Left renal pelvis (tissue), 4 donors: ENCODE measurements at regions not wholly inside any gene's neighbourhood (a gene's known extent, or its start where the extent isn't known, plus 50 kb on each side); places are given as distances from the start of the nearest gene placed in this dataset.
"Not testable (repeated sequence)": the region's sequence is repeated elsewhere in the genome, so short reads cannot be mapped to it uniquely, and the experiment has no call there.

Experiments used
- DNase-seq, 4 donors: peaks; one replicate each; pipeline ENCODE4 v3.0.0-alpha.2; 2013; ENCODE audit warnings: low read depth in 4 of 4, low spot score in 3 of 4

DNA sequence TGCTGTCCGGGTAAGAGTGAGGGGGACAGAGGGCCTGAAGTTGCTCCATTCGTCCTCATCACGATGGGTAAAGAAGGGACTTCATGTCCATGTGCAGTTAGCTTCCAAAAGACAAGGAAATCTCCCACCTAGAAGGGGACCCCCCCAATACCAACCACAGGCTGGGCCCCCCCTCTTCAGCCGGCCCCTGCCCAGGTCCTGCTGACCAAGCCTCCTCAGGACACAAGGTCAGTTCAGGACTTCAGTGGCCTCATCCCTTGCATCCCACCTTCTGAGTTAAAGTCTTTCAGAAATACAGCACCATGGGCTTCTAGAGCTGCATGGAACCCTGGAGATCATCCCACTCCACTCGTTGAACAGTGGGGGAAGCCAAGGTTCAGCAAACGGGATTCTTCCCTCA is 115.4 kb upstream of the ERG start:
- DNase-seq, result no peak

DNA sequence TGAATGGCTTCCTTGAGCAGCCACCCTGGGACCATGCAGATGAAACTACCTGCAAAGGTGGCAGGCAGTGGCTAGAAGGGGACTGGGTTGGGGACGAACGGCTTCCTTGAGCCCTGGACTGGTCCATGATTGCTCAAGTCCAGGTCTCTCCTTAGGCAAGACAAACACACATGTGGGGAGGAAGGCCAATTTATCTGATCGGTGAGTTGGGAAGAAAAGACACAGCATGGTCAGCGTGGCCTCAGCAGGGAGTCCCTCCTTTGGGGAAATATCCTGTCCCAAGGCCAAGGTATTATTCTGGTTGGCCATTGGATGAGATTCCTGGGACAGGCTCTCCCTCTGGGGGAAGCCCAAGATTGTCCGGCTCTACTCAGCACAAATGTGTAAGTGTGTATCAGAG is 116.3 kb upstream of the ERG start:
- no peak for DNase-seq

DNA sequence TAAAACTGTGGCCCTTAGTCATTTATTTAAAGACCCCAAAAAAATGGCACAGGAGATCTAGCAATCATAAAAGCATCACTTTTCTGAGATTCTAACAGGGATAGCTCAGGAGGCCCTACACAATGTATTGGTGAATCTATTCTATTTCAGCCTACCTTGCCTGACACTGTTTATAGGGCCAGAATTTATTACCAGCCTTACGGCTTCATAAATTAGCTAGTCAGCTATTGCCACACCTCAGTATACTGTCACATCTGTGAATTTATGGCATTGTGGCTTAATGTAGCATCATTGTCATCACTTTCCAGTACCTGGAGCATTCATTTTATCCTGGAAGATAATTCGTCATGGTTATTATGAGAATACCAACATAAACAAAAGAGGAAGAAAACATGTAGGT is 121.2 kb upstream of the ERG start:
- no peak for DNase-seq

DNA sequence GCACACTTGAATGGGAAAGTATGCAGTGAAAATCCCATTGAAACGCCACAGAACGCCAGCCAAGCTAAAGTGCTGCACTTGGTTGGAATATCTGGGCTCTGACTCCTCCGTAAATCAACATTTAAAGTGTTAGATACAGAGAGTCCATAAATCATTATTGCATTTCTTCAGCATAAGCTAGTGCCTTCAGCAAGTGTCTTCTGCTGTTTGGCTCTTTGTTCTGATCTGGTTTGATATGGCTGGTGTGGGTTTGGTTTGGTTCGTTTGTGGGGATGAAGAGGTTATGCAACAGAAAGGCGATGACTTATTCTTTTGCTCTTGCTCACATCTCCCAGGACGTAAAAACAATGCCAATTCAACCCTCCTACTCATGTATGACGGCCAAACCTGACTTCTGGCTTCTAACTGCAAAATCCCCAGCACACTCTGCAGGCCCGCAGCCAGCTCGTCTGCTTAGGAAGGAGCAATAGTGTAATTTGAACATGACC is 121.8 kb upstream of the ERG start:
- DNase-seq, result no peak

DNA sequence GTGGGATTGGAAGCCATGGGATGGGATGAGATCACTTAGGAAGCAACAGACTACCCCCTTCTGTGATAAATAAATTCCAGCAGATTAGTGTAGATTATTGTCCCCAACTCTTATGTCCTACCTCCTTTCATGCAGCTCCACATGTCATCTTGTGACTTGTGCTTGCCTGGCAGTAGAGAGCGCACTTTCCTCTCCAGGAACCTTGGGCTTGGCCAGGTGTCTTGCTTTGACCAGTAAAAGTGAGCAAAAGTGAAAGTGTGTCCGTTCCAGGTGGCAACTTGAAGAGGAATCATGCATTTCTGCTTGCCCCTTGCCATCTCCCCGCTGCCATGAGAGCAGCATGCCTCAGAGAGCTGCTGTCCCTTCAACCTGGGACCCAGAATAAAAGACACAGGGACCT is 122.9 kb upstream of the ERG start:
- DNase-seq, result no peak

DNA sequence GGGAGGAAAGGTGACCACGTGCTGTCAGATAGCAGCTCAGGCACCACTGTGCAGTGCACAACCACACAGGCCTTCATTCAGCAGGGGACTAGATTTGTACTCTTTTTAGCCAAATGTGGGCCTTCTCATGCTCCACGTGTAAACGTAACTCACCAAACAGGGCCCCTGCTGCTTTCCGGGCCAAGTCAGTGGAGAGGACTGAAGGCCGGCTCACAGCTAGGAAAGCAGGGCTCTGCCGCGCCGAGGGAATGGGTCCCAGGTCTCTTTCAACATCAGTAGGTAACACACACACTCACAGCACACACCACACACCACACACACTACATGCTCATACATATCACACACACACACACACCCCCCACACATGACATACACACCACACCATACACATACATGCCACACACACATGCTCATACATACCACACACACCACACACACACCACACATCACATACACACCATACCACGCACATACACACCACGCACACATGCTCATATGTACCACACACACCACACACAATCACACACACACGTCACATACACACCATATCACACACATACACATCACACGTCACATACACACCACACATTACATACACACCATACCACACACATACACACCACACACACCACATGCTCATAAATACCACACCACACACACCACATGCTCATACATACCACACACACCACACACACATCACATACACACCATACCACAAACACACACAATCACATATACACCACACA is 124.0 kb upstream of the ERG start:
- DNase-seq, result no peak

DNA sequence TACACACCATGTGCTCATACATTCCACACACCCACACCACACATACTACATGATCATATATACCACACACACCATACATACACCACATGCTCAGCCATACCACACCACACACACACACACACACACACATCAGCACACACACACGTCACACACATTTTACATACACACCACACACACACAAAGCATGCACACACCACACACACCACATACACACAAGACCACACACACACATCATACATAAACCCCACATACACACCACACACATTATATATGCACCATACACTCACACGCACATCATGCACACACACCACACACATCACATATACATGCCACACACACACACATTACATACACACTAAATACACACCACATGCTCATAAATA is 124.5 kb upstream of the ERG start:
- no peak for DNase-seq

DNA sequence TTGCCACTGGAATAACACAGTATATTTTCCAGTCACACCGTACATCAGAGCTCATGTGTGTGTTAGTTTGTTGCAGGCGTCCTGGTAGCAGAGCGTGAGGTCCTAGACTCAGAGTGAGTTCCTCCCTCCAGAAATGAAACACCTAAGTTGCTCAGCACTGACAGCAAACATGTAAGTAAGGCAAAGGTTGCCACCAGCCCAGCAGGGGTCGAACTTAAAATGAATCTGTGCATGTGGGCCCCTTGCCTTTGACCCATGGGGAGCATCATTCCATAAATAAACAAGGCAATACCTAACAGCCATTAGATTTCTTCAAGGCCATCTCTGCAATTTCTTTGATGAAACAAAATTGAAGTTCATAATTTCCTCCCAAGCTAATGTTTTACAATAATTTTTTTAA is 125.3 kb upstream of the ERG start:
- DNase-seq, result no peak

DNA sequence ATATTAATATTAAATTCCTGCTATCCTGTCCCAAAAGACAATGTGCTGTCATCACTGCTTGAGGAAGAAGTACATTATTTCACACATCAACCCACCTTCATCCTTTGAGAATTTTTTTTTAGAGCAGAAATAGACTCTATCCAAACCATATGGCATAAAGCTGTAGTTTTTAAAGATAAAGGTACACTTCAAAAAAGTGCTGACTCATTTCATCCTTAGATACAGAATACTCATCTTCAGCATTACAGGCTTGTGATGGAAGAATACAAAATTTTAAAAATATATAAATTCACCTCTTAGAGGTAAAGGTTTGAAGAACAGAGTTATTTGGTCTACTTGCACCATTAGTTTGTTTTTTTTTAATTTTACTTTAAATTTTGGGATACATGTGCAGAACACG is 126.7 kb upstream of the ERG start:
- DNase-seq, result no peak

DNA sequence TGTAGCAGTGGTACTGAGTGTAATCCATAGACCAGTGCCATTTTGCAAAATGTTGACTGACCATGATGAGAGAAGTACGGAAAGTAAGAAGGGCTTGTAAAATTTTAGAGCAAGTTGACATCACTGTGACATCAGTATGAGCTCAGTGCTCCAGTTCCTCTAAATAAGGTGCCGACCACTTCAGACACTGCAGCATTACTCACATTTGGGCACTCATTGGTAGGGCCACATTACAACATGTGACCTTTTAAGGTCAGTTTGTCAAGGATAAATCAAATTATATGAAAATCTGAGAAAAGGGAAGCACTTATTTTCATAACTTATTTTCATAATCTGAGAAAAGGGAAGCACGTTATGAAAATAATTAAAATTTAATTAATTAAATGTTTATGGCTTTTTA is 128.0 kb upstream of the ERG start:
- DNase-seq, result no peak

DNA sequence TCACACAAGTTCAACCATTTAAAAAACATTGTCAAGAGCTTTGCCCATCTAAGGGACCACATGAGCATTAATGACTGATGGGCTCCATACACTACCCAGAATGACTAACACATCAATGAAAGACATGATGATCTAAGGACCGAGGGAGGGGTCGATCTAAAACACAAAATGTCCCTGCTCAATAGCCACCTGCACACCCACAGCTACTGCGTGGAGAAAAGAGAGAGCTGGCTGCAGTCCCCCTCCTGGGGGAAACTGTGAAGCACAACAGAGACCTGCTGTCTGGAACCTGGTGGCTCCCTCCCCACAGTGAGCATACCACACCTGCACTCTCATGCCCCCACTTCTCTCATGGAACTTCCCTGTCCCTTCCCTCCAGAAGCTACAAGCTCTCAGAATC is 130.1 kb upstream of the ERG start:
- no peak for DNase-seq

DNA sequence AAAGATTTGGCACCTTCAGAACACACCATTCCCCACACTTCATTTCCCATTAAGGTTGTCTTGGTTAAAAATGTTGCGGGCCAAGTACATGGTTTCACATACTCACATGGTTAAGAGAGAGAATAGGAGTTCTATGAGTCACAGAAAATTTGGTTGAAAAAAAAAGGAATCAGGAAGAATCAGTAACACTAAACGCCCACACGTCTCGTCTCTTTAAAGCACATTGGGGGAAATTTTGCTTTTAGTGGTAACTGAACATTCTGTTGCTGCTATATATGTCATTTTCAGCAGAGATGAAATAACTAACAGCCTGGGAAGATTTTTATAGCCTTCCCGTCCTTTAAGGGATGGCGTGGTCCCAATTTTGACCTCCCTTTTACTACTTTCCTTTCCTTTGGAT is 132.9 kb upstream of the ERG start:
- no peak for DNase-seq

DNA sequence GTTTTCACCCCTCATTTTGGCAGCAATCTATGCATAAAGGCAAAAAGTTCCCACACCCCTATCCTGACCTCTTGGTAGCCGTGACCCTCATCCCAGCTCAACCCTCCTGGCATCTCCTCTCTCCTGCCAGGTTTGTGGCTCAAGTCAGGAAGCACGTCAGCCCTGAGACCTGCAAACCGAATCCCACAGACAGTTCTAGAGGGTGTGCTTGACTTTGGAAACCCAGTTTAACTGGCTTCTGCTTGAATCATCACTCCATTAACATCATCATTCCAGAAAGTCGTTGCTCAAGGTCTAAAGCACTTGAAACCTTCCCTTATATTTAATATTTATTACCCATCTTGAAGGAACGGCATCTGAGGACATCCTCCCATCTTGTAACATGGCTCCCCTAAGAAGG is 133.4 kb upstream of the ERG start:
- DNase-seq, result no peak

DNA sequence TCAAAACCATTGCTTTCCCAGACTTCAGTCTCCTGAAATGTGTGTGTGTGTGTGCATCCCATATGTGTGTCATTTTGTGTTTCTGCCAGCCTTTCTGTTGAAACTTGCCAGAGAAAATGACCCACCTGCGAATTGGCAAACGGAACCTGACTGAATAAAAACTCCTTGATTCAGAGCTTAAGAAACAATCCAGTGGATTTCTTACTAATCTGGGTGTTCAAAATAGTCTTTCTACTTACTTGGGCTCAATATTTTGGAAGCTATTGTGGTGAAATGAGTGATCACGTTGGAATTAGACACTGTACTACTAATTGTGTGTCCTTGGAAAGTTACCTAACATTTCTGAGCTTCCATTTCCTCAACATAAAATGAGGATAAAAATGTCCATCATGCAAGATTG is 138.9 kb upstream of the ERG start:
- no peak for DNase-seq

DNA sequence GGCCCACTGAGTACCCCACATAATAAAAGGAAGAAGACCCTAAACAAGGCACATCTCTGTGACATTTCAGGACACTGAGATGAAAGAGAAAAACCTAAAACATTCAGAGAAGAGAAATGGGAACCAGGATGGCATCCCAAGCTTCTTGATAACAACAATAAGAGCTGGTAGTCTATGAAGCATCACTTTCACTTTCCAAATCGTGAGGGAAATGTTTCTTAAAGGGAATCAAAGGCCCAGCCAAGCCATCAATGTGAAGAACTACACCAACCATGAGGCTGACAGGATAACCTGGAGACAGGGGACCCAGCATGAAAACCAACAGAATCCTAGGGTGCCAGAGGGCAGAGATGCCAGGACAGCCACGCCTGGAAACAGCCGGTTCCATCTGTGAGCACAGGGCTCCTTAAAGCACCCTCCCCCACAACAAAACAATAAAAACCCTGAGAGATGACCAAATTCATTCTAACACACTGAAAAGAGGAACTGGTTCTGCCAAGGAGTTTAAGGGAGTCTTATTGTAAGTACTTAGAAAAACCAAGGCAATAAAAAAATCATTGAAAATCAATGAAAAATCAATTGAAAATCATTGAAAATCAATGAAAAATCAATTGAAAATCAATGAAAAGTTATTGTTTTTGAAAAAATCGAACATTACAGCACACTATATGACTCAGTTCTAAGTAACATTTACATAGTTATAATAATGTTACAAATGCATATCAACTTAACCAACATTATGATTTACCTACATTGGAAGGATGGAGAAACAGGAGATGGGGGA is 141.5 kb upstream of the ERG start:
- no peak for DNase-seq

DNA sequence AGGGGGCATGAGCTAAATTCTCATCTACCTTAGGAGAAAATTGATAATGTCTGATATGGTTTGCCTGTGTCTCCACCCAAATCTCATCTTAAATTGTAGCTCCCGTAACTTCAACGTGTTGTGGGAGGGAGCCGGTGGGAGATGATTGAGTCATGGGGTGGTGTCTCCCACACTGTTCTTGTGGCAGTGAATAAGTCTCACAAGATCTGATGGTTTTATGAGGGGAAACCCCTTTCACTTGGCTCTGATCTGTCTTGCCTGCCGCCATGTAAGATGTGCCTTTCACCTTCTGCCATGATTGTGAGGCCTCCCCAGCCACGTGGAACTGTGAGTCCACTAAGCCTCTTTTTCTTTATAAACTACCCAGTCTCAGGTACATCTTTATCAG is 142.1 kb upstream of the ERG start:
- DNase-seq, result not testable (repeated sequence)

DNA sequence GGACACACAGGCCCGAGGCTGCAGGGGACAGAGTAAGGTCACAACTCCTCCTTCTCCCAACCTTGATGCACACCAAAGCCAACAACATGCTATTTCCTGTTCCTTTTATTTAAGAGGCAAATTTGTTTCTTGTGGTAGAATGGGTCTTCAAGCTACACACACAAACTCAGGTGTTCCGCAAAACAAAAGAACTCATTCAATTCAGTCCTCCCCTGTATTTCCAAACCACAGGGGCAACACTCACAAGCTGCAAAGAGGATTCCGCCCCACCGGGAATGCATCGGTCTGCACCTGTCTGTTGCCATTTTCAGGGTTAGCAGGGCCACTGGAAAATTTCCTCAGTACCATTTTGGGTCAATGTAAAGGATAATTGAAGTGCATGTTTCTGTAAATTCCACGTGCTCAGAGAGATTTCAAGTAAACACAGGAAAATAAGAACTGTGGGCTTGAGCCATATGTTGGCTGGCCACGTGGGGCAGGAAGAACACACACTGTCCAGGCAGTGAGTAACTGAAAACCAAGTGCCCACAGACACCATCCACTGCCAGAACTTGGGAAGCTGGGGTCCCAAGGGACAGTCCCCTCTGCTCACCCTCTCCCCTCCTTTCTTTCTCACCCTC is 145.2 kb upstream of the ERG start:
- DNase-seq, result no peak

DNA sequence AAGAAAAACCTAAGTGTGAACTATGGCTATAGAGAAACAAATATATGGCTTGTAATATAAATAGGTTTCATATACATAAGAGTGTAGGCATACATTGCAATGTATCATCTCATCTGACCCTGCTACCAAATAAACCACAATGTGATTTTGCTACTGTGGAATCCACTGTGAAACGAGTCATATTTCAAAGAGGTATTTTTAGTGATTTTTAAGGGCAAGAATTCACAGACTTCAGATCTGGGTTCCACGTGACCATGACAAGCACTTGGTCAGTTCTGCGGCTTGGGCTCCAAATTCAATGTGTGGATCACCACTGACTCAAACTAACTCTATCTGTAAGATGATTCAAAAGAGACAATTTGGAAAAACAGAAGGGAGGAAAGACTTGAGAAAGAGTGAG is 147.0 kb upstream of the ERG start:
- no peak for DNase-seq

DNA sequence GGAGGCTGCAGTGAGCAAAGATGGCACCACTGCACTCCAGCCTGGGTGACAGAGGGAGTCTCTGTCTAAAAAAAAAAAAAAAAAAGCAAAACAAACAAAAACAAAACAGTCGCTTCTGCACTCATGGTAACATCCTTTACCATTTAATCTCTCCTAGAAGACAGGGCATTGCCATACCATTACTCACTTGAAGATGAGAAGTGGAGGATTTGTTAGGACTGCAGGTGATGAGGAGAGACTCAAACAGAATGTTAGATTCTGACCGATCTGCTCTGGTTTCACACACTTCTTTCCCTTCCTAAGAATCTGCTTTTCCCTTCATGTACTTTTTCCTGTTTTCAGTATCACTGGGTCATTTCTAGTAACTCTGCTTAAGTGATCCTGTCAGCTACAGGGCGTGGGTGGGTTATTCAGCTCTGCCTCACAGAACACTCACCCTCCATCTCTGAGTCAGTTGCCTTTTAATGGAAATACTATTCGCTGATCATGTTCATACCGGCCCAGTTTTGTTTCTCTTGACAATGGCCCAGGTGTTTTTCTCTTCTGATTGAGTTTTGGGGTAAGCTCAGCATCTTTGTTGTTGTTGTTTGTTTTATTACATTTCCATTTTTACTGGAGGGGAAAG is 148.0 kb upstream of the ERG start:
- no peak for DNase-seq

DNA sequence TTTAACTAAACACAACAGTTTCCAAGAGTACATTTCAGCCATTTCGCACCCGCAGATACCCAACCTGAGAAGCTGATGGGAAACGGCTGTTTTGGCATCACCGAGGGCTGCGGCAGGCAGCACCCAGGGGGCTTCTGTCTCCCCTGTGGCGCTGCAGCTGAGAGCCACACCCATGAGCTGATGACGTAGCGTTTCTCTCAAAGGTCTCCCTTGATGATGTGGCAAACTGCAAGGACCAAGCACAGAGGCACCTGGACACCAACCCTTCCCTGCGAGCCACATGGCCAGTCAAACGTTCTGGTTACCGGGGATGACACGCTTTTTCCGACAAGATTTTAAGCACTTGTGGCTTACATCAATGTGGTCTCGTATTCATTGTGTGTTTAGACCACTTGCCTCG is 150.8 kb upstream of the ERG start:
- no peak for DNase-seq

DNA sequence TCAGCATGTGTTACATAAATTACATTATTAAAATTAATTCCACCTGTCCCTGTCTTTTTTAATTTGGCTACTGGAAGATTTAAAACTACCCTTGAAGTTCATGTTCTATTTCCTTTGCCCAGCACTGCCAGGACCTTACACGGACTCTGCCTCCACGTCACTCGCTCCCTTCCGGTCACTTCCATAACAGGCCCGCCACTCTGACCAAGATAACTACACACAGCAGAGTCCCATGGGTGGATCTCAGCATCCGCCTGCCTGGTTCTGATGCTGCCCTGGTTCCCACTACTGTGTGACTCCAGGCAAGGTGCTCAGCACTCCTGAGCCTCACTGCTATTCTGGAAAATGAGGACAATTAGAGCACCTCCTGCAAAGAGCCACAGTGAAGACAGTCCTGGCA is 153.3 kb upstream of the ERG start:
- no peak for DNase-seq

DNA sequence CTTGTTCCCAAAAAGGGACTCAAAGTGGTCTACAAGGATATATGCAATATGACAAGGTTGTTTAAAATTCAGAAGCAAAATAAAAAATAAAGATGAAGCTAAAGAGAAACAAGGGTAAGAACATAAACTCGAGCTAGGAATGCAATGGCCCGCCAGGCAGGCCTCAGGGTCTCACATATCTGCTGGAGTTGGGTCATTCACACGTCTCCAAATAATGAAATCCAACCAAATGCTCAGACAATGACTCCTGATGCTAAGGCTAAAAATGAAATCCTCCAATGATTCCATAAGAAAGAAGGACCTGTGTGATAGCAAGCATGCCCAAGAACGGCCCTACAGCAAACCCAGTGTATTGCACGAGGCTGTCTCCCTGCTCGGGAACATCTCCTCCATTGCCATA is 153.3 kb upstream of the ETS2 start:
- no peak for DNase-seq
